ENCODE measurements at regions not wholly inside any gene's neighbourhood (a gene's known extent, or its start where the extent isn't known, plus 50 kb on each side); places are given as distances from the start of the nearest gene placed in this dataset.

GRCh38 chr5:142421228-142421617, 96.4 kb upstream of the SPRY4 start:
- intact Hi-C loops (cut with DNase I) = no loop called here
- Histone ChIP-seq H3K4me1 (no peaks in the 10 kb centered on the region), H3K27ac (no peak overlapping the region), H3K9me3 (no peaks in the 10 kb centered on the region), H3K4me3 (no peak overlapping the region), H3K36me3 (ENCODE audit: insufficient read depth in 1 of 2, low read depth in 1 of 2) (no peaks in the 10 kb centered on the region), H3K27me3 (ENCODE audit: insufficient read depth in 3 of 3, low read length in 2 of 3) (no peaks in the 10 kb centered on the region)
- 69 to 78% (median 78%) methylated on average over 5 of the region's 5 CpGs for WGBS, 3 donors
- TF ChIP-seq, protein P1, sequence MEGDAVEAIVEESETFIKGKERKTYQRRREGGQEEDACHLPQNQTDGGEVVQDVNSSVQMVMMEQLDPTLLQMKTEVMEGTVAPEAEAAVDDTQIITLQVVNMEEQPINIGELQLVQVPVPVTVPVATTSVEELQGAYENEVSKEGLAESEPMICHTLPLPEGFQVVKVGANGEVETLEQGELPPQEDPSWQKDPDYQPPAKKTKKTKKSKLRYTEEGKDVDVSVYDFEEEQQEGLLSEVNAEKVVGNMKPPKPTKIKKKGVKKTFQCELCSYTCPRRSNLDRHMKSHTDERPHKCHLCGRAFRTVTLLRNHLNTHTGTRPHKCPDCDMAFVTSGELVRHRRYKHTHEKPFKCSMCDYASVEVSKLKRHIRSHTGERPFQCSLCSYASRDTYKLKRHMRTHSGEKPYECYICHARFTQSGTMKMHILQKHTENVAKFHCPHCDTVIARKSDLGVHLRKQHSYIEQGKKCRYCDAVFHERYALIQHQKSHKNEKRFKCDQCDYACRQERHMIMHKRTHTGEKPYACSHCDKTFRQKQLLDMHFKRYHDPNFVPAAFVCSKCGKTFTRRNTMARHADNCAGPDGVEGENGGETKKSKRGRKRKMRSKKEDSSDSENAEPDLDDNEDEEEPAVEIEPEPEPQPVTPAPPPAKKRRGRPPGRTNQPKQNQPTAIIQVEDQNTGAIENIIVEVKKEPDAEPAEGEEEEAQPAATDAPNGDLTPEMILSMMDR (IDR thresholded peaks at IDR 0.05) = no peak
- DNase-seq = no peak
- no peak for ATAC-seq

DNA sequence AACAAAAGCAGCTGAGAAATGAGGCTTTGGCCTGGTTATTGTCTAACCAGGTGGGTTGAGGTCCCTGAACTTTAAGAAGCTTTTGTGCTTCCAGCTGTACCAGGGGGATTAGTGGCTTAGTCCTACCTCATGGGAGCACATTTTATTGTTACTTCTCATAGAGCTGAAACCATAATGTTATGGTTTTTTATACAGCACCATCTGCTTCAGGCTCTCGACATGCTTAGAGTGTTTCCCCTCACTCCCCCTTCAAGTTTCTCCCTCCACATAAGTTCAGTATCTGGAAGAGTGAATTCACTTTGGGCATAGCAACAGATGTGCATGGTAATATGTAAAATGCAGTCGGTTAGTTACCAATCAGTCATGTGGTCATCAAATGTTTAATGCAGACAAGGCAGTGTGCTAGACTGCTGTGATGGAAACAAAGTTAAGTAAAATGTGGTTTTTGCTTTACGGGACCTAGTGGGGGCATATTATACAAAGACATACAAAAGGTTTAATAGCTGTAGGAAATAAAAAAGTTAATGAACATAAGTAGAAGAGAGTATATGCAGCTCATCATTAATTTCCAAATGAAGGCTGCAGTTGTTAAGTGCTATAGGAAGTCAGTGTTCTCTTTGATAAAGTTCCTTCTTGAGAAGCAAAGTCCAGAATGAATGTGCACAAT, 95.9 kb upstream of the SPRY4 start:
- ATAC-seq (no peak), DNase-seq (no peak)
- Histone ChIP-seq H3K4me1 (no peaks in the 10 kb centered on the region), H3K9me3 (no peaks in the 10 kb centered on the region), H3K27me3 (ENCODE audit: insufficient read depth in 3 of 3, low read length in 2 of 3) (no peaks in the 10 kb centered on the region), H3K27ac (no peak overlapping the region), H3K4me3 (no peak overlapping the region), H3K36me3 (ENCODE audit: insufficient read depth in 1 of 2, low read depth in 1 of 2) (no peaks in the 10 kb centered on the region)
- TF ChIP-seq, protein P1 (IDR thresholded peaks at IDR 0.05) = no peak
- intact Hi-C loops (cut with DNase I) = no loop called here
- 51 to 59% (median 53%) methylated on average over 3 of the region's 3 CpGs for whole genome bisulfite sequencing, 3 donors

GRCh38 chr5:142412581-142412980, 87.8 kb upstream of the SPRY4 start:
- TF ChIP-seq, protein P1 (IDR thresholded peaks at IDR 0.05) = no peak
- Histone ChIP-seq H3K4me3 (no peak overlapping the region), H3K36me3 (ENCODE audit: insufficient read depth in 1 of 2, low read depth in 1 of 2) (no peaks in the 10 kb centered on the region), H3K4me1 (no peaks in the 10 kb centered on the region), H3K9me3 (peaks cover 3% of the 10 kb centered on the region), H3K27ac (no peak overlapping the region), H3K27me3 (ENCODE audit: insufficient read depth in 3 of 3, low read length in 2 of 3) (no peaks in the 10 kb centered on the region)
- no peak for ATAC-seq
- intact Hi-C loops (cut with DNase I) = no loop called here
- DNase-seq = no peak
- 59 to 84% (median 62%) methylated on average over 5 of the region's 5 CpGs for WGBS, 3 donors

DNA sequence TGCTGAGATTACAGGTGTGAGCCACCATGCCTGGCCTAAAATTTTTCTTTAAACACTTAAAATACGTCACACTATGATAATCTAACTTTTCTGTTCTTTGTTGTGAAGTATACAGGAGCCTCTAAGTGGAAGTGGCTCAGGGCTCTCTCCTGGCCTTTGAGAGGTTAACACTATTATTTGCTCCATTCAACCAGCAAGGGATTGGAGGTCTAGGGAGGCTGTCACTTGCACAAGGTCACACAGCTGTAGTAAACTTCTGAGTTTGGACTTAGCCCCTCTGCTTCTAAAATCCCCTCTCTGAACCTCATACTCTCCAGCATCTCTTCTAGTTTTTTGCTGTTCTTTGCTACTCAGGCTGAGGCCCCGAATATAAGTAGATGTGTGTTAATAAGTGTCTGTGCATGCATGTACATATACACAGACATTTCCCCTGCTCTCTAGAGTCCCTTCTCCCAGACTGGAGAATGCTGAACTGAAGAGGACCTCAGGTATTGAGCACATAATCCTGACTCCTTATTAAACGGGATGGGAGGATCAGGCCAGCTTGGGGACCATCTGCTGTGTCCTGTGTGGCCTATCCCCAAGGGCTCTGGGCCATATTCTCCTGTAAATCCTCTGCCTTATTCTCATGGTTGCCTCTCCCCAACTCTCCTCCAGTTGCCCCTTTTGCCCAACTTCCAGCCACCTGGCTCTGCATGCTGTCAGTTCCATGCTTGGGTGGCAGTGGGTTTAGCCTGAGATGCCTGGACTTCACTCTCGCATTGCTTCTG, 87.0 kb upstream of the SPRY4 start:
- intact Hi-C loops (cut with DNase I) = no loop called here
- TF ChIP-seq, protein P1 (IDR thresholded peaks at IDR 0.05) = no peak
- 79 to 91% (median 82%) methylated on average over 4 of the region's 4 CpGs for WGBS, 3 donors

More for the DNA sequence above, 87.0 kb upstream of the SPRY4 start:
- ATAC-seq (no peak), DNase-seq (no peak)
- H3K4me1 ChIP-seq = no peaks in the 10 kb centered on the region
- H3K27ac ChIP-seq = no peak overlapping the region
- no peak overlapping the region for H3K4me3 ChIP-seq
- H3K27me3 ChIP-seq (ENCODE audit: insufficient read depth in 3 of 3, low read length in 2 of 3) = no peaks in the 10 kb centered on the region
- H3K36me3 ChIP-seq (ENCODE audit: insufficient read depth in 1 of 2, low read depth in 1 of 2) = no peaks in the 10 kb centered on the region
- H3K9me3 ChIP-seq = peaks cover 3% of the 10 kb centered on the region

Measured in psoas muscle (tissue), 7 donors.